ENCODE measurements at regions not wholly inside any gene's neighbourhood (a gene's known extent, or its start where the extent isn't known, plus 50 kb on each side); places are given as distances from the start of the nearest gene placed in this dataset.

DNA sequence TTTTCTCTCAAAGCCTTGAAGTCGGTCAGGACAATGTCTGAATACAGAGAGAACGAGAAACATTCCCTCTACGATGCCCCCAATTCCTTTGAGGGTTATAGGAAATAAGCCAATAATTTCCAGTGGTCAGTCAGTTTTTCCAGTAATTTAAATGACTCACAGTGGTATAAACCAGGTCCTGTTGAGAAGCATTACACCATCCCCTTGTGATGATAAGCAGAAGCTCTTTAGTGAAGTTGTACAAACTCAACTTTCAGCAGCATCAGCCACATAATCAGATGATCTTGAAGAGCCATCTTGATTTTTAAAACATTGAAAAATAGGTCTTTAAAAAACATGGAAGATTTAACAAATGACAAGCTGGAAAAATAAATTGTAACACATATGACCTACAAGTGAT is 173.9 kb upstream of the ZNF462 start:
- DNase-seq, result no peak

DNA sequence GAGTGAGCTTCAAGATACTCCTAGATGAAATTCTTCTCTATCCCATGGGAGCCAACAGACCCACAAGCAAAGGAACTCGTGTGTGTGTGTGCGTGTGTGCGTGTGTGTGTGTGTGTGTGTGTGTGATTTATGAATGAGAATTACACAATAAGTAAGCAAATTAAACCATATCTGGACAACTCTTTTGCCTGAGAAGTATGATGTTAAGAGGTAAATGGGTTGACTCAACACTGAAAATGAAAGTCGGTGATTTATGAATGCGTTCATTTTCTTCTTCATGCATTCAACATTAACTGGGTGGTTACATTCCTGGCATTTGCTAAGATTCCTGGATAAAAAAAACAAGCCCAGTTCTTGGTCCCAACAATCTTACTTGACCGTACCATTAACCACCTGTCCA is 171.3 kb upstream of the ZNF462 start:
- DNase-seq, result no peak

DNA sequence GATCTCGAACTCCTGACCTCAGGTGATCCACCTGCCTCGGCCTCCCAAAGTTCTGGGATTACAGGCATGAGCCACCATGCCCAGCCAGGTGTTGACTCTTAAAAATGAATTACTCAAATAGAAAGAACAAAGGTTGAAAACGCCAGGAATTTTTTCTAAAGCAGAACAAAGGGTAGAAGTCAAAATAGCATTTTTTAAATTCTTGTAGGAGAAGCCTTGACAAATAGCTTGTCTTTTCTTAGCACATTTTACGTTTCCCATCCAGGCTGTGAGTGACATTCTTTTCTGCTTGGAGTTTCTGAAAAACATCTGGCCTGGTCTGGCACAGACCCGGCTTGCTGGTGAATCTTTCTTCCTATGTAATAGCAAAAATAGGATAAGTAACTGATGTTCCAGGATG is 169.4 kb upstream of the ZNF462 start:
- no peak for DNase-seq

DNA sequence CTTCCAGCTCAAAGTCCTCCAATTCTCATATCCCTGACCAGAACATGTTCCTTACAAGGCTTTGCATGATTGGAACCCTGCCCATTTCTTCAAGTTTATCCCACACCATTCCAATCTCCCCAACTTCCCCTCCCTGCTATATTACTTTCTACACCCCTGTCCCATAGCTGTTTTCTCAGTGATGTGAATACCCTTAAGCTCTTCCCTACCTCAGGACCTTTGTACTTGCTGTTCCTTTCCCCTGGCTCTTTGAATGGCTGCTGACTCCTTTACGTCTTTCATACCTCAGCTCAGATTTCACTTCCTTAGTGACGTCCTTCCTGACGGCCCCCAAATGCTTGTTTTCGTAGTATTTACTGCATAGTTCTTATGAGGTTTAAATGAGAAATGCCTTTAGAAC is 166.2 kb upstream of the ZNF462 start:
- DNase-seq, result no peak

DNA sequence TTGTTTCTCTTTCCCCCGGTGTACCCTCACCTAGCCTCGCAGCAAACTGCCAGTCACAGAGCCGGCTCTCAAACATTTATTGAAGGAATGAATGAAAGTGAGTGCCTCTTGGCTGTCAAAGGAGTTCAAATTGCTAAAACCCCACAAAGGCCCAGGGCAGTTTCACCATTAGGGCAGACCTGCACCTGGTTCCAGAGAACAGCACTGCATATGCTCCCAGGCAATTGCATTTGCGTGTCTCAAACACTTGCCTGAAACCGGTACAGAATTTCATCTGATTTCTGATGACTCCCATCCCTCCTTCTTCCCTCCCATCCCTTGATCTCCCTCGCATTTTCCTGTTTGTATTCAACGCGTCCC is 165.6 kb upstream of the ZNF462 start:
- DNase-seq, result no peak

DNA sequence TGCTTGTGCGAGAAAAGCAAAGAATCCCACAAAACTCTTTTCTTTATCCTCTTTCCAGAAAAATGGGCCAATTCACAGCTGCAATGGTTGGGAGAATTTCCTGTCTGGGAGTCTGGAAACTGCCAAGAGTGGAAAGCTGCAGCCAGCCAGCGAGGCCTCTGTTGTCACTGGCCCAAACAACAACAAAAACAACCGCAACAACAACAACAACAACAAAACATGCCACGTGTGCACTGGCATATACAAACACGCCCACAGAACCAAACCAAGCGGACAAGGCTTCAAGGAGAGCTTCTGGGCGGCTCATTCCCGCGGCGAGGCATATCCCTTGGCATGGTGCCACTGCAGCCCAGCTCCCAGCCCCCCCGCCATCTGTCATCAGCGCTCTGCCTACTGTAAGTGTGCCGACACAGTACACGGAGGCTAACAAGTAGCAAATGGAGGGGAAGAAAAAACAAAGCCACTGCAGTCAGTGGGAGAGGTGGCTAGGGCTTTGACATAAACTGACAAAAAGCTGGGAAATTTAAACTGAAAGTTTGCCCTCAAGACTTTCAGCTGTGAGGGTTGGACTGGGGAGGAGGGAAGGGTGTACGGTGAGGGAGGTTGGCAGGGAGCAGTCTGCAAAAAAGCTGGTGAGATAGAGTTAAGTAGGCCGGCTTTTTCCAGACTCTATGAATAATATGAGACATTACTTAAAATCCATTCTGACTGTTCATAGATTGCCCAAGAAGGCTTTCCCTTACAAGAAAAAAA is 165.0 kb upstream of the ZNF462 start:
- no peak for DNase-seq

DNA sequence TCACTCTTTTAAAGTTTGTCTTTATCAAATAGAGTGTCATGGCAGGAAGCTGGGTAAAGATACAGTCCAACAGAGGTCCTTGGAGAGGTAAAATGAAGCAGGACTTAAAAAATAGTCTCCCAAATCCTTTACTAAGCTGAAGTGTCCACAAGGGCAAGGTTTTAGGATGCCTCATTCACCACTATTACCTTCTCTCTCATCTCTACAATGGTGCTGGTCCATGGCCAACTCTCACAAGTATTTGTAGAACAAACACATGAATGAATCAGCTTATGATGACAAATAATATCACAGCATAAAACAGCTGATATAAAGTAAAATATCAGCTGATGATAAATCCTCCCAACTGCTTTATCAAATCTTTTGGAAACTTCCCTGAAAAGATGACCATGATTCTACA is 162.3 kb upstream of the ZNF462 start:
- DNase-seq, result no peak

DNA sequence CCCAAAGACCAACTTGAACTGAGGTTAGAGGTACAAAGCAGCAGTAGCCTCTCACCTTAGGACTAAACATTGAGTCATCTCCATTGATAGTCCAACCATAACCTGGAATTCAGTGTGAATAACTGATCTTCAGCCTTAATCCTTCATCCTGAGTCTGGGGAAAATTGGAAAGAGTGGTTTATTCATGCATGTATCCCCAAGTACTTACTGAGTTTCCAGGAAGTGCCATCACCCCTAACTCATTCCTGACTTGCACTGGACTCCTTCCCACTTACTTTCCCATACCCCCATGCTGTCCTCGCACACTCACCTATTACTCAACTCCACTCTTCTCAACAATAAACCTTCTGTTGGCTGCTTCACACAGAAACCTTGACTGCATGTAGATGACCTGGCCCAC is 161.4 kb upstream of the ZNF462 start:
- DNase-seq, result no peak

DNA sequence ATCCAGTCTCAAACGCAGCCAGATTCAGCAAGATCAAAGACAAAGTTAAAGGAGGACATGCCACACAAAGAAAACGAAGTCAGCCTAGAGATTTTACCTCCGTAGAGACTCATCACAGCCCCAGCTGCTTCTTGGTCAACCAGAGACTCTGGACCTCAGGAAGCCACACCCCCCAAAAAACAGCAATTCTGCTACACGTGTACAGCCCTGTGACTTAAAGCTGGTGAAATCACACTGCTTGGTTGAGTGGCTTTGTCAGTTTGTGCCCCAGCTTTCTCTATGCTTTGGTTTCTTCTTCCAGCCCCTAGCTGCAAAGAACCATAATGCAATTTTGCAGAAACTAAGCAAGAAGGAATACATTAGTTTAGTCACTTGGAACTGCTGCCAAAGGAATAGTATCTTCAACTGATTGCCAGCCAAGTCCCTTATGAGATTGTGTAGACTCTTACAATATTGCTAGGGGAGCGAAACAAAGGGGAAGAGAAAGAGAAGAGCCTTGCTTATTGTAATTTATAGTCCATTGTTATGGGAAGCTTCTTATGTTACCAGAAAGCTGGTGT is 158.8 kb upstream of the ZNF462 start:
- DNase-seq, result no peak

DNA sequence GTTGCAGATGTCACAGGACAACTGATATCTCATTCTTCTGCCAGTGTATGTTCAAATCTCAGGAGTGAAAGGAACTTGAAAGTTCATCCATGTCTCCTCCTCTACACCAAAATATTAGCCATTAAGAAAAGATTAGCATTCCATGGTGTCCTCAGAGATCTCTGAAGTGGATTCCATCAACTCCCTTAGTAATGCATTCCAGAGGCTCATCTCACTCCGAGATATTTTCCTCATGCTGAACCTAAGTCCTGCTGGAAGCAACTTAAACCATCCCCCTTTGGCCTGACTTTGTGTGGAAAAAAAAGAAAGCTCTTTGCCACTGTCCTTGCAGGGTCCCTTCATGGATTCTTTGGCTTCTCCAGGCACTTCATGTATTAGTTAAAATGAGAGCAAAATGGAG is 155.7 kb upstream of the ZNF462 start:
- no peak for DNase-seq

DNA sequence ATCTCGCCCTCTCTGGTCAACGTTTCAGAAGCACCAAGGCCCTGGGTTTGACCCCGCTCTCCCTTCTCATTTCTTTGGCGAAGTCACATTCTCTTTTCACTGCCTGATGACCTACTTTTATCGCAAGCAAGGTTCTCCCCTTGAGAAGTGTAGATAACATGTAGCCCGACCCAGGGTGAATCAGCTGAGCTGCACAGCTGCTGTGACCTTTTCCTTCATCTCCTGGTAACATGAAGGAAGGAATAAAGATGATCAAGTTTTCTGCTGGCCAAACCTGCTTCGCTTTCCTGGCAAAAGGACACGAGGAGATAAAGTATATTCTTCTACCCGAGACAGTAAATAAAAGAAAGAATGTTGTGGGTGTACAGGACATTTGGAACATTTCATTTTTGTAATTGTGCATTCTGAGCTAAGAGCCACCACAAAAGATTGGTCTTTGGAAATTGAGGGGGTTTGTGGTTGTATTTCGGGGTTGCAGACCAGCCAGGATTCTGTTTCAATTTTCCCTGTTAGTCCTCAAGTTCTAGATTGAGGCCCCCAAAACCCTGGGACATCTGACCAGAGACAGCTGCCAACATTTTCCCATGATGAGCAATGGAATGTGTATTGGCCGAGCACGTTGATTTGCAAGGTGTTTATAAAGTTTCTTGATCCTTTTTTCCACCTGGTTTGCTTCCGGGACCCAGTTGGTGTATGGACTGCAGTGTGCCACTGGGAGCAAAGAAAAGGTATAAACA is 155.1 kb upstream of the ZNF462 start:
- DNase-seq, result no peak

DNA sequence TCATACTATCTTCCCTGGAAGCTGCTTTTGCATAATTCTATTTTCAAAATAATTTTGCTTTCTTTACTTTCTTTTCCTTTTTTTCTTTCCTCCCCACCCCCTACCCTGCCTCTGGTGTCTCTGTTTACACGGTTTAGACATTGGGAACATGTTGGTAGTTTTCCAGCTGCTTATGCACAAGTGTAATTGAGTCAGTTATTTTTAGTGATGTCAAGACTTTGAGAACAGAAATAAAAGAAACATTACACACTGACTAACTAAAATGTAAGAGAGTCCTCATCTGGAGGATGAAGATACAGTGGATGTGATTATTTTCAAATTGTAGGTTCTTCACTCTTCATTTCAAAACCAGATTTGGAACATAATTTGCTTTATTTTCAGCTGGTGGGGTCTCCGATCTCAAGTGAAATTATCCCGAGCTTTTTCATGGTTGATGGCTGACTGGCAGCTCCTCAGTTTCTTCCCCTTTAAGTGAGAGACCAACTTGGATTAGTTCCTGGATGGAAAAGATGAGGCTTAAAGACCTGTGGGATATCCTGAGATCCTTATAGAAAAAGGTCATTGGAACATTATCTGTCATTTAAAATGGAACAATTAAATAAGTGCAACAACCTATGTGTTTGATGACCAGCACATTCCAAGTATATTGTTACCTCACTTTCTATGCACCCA is 154.4 kb upstream of the ZNF462 start:
- no peak for DNase-seq

DNA sequence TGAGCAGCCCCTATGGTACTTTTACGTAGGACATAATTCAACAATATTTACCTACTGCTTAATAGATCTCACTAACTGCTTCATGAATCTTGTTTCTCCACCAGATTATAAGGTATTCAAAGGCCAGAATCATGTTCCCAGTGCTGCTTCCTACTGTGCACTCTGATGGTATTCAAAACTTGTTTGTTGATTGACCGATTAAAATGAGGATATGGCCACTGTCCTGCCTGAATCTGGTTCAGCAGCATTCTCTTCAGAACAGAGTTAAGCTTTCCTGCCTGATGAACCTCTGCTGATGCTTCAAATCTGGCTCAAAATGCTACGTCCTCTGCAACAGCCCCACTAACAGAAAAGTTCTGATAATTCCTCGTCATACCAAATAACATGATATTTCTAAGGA is 150.7 kb upstream of the ZNF462 start:
- no peak for DNase-seq

DNA sequence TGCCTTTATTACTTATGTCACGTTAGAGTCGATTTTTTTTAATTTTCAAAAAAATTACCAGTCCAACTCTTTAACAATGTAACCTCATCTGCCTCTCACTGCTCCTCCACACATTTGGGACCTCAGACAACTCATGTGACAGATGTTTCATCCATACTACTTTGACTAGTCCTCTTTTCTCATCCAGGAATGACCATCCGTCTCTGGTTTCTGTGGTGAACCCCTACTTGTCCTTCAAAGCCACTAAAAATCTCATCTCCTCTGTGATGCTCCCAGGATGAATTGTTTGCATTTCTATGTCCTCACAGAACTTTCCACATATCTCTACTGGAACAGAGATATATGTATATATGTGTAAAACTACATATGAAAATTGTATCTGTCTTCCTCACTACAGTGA is 149.8 kb upstream of the ZNF462 start:
- DNase-seq, result no peak

DNA sequence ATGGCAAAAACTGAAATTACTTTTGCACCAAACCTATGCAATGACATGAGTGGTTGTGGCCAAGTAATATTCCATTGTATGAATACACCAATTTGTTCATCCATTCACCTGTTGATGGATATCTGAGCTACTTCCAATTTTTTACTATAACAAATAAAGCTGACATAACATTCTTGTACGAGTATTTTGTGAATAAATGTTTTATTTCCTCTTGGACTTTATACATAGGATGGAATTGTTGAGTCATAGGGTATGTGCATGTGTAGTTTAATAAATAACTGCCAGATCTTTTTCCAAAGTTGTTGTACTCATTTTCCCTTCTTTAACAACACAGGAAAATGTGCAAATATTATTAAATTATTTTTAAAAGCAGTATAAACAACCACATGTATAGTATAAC is 146.1 kb upstream of the ZNF462 start:
- no peak for DNase-seq

DNA sequence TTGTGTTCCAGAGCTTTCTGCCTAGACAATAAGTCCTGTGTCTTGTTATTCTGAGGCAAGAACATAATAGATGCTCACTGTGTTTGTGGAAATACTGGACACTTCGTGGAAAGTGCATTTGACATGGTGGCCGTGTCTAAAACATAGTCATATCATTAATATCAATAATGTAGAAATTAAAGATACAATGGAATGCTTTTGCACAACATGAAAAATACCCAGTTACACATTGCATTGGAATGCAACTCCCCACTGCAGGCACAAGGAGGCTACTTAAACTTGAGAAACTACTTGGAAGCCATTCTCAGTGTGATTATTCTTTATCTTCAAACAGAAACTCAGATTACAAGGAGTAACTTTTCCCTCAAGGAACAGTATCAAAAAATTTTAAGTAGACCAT is 145.3 kb upstream of the ZNF462 start:
- no peak for DNase-seq

DNA sequence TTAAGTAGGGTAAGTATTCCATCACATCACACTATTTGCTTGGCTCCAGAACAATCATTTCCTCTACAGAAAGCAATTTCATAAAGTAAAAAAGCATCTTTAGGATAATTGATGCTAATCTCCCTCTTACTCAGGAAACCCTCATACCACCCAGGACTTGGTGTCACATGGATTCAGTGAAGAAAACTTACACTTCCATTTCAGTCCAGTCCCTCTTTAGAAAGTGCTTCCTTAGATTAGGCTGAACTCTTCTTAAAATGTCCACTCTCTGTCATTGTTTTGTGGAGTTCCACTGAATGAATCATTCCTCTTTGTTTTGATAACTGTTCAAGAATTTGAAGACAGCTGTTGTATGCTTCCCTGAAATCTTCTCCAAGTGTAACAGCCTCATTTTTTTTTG is 144.0 kb upstream of the ZNF462 start:
- DNase-seq, result no peak

DNA sequence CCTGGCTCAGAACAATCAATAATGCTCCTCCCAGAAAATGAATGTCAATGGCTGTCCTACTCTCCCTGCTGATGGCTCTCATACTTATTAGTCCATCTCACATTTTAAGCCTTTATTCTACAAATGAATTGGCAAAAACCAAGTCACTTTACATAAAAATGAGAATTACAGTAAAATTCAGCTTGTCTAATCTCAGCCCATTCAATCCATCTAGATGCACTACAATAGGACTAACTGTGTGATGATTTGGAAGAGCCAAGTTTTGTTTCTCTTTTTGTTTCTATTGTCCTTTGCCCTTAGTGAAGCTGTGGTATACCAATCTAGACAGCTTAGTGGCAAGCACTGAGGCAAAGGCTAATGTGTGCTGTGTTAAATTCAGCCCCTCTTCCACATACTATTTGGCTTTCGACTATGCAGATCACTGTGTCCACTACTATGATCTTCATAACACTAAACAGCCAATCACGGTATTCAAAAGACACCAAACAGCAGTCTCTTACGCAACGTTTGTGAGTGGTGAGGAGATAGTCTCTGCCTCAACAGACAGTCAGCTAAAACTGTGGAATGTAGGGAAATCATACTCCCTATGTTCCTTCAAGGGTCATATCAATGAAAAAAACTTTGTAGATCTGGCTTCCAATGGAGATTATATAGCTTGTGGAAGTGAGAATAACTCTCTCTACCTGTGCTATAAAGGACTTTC is 140.8 kb upstream of the ZNF462 start:
- DNase-seq, result no peak

DNA sequence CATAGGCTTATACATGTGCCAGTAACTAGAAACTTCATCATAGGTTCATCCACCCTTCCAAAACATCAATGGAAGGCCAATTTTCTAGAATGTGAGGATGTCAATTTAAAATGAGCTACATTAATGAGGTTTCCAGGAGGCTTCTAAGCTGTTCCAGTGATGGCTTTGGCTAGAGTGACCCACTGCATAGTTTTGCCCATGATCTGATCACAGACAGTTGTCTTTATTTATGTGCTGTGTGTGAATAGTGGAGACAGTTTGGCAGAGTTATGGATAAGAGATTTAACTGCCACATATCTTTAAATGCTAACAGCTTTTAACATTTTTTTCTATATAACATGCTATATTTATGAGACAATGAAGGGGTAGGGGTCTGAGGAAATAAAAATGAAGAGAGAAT is 139.0 kb upstream of the ZNF462 start:
- DNase-seq, result no peak

DNA sequence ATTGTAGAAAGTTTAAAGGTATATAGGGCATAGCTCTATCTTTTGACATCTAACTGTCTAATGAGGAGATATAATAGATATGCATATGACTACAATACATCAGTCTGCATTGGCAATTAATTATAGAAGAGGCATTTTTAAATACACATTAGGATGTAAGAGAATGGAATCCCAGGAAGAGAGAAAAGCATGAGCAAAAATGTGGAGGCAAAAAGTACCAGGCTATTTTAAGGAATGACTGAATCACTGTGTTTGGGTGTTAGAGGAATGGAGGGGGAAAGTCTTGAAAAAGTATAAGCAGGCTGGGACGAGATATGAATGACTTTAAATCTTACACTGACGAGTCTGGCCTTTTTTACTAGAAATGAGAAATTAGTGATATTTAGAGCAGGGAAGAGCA is 138.4 kb upstream of the ZNF462 start:
- no peak for DNase-seq

DNA sequence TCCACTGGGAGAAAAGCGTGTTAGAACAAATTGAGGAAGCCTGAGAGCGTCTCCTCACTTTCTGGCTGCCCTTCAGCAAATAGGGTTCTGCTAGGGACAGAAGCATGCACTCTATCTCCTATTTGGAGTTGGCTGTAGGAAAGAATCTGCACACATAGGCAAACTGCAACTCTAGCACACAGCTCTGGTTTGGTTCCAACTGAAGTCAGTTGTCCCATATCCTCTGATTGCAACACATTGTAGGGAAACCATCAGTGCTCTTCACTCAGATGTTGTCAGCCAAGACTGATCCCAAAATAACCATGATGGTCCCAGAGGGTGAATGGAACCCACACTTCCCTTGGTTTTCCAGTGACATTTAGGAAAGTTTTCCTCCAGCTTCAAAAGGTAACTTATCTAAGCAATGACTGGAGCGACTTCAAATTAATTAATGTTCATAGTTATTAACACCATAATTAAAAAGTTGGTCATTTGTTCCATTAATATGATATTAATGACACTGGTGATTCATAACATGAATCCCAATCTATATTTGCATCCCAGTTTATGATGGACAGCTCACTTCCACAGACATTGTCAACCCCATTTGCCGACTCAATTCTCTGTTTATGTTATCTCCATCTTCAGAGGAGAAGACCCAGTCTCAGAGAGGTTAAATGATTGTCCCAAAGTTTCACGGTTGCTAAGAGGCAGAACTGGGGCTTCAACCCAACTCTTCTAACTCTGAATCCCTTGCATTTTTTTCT is 136.7 kb upstream of the ZNF462 start:
- no peak for DNase-seq

DNA sequence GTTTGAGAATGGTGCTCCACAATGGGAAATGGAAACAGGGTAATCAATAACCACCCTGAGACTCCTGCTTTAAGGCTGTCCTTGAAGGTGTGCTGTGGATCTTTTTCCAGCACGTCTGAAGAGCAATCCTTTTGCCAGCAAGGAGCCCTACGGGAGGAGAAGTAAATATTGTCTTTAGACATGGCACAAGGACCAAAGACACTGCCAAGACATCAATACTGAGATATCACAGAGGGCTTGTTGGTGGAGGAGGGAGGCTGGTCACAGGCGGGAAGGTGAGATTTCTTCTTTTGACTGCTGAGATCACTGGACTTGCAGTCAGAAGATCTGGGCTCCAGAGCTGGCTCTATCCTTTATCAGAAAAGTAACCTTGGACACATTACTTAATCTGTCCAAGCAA is 135.0 kb upstream of the ZNF462 start:
- no peak for DNase-seq

DNA sequence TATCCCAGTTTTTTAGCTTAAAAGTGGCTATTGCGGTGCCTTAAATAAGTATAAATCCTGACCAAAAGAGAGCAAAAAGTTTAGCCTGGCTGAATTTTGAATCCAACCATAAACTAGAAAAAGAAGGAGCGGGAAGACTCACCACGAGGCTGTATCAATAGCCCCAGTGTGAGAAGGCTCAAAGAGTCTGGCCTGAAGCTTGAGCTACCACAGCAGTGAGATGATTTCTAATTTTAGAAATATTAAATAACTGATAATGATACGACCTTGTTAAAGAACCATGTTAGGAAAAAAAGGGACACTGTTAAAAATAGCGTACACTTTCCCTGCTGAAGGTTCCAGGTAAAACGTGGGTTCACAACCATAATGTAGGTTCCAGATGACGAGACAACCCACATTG is 134.1 kb upstream of the ZNF462 start:
- no peak for DNase-seq

All from activated CD4-positive, alpha-beta T cell treated with anti-CD3 and anti-CD28 coated beads, Interleukin-10, Interleukin-2, amounts not matched to agents 100 ng/mL and 50 ng/mL, durations not matched to agents 16 hours and 8 hours (primary cell).